ENCODE measurements at regions not wholly inside any gene's neighbourhood (a gene's known extent, or its start where the extent isn't known, plus 50 kb on each side); places are given as distances from the start of the nearest gene placed in this dataset.

DNA sequence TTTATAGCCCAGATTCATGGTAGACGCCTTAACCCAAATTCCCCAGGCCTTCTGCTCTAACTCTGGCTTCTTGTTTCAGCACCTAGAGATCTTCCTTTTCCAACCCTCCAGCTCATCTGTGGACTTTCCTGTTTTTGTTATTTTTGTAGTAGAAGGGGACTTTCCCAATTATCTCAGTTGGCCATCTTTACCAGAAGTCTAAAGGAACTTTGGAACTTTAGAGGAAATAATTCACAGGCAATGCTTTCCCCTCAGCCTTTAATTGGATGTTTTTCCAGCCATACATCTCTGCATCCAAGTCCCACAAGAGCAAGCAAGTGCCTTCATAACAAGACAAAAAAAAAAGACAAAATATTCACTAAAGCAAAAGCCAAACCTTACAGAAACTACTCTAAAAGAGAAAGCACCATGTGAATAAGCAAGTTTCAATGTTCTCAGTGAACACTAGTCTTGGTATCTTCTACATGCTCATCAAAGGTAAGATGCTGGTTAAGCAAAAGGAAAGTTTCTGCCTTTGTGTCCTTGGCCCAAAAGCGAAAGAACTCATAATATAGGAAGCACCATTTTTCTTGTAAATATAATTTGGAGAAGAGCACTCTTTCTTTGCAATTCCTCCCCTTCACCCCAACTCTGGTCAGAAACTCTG, 377.3 kb downstream of the SETD4 start:
- TF ChIP-seq POLR2AphosphoS5 (IDR thresholded peaks at IDR 0.05; ENCODE audit: low read depth, low read length) (no peak), SIN3A (IDR thresholded peaks at IDR 0.05; ENCODE audit: borderline replicate concordance, insufficient read depth, low read depth, low read length) (no peak), REST (IDR thresholded peaks at IDR 0.05; ENCODE audit: insufficient read depth in 1 of 2, low read depth in 2 of 2, low read length in 1 of 2) (no peak)
- TF ChIP-seq, protein P1, sequence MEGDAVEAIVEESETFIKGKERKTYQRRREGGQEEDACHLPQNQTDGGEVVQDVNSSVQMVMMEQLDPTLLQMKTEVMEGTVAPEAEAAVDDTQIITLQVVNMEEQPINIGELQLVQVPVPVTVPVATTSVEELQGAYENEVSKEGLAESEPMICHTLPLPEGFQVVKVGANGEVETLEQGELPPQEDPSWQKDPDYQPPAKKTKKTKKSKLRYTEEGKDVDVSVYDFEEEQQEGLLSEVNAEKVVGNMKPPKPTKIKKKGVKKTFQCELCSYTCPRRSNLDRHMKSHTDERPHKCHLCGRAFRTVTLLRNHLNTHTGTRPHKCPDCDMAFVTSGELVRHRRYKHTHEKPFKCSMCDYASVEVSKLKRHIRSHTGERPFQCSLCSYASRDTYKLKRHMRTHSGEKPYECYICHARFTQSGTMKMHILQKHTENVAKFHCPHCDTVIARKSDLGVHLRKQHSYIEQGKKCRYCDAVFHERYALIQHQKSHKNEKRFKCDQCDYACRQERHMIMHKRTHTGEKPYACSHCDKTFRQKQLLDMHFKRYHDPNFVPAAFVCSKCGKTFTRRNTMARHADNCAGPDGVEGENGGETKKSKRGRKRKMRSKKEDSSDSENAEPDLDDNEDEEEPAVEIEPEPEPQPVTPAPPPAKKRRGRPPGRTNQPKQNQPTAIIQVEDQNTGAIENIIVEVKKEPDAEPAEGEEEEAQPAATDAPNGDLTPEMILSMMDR (IDR thresholded peaks at IDR 0.05): no peak
